GM21825 (cell line): ENCODE measurements at regions not wholly inside any gene's neighbourhood (a gene's known extent, or its start where the extent isn't known, plus 50 kb on each side); places are given as distances from the start of the nearest gene placed in this dataset.

Experiments used
- ATAC-seq: cut with Tn5 transposase; IDR thresholded peaks from one replicate; pipeline ENCODE4 v1.9.1; 2021; ENCODE audit warnings: mild to moderate bottlenecking, moderate library complexity; ENCODE audit not compliant: unreplicated experiment

GRCh38 chr4:16952896-16953630 lies 54.6 kb upstream of the LDB2 start:
- ATAC-seq = no peak

- ATAC-seq = no peak
These were observed 54.0 kb upstream of the LDB2 start for GRCh38 chr4:16952462-16952871.
